Loucy (cell line): ENCODE measurements at regions not wholly inside any gene's neighbourhood (a gene's known extent, or its start where the extent isn't known, plus 50 kb on each side); places are given as distances from the start of the nearest gene placed in this dataset.

Source experiments
- CTCF ChIP-seq: fragments of 200-600 bp; sonication (generic); conservative IDR thresholded peaks from 2 replicates; pipeline ENCODE4 v1.5.1; 2014; ENCODE audit warnings: mild to moderate bottlenecking, antibody characterized with exemption, low read length
- EZH2phosphoT487 ChIP-seq: fragments of 200-600 bp; IDR thresholded peaks from 2 replicates; pipeline ENCODE4 v1.6.1; 2018; ENCODE audit warnings: antibody characterized with exemption, mild to moderate bottlenecking, moderate library complexity, borderline replicate concordance

GRCh38 chr19:31578326-31578725 is 229.1 kb upstream of the TSHZ3 start:
- TF ChIP-seq CTCF = no peak
- no peak for TF ChIP-seq EZH2phosphoT487
